ENCODE measurements at regions not wholly inside any gene's neighbourhood (a gene's known extent, or its start where the extent isn't known, plus 50 kb on each side); places are given as distances from the start of the nearest gene placed in this dataset.

- H3K4me3 ChIP-seq (ENCODE audit: low read length), result no peak overlapping the region
- no peak for DNase-seq (ENCODE audit: low read depth, low spot score)
Observed at GRCh38 chr14:28493516-28493915, 273.1 kb upstream of the FOXG1 start.

- H3K4me3 ChIP-seq (ENCODE audit: low read length), result no peak overlapping the region
- no peak for DNase-seq (ENCODE audit: low read depth, low spot score)
Observed at GRCh38 chr14:28494196-28494595, 272.4 kb upstream of the FOXG1 start.

GRCh38 chr14:28496364-28496763, 270.2 kb upstream of the FOXG1 start:
- DNase-seq (ENCODE audit: low read depth, low spot score), result no peak
- no peak overlapping the region for H3K4me3 ChIP-seq (ENCODE audit: low read length)

GRCh38 chr14:28502517-28502916, 264.1 kb upstream of the FOXG1 start:
- H3K4me3 ChIP-seq (ENCODE audit: low read length), result no peak overlapping the region
- no peak for DNase-seq (ENCODE audit: low read depth, low spot score)

GRCh38 chr14:28515571-28515970, 251.0 kb upstream of the FOXG1 start:
- DNase-seq (ENCODE audit: low read depth, low spot score), result no peak
- H3K4me3 ChIP-seq (ENCODE audit: low read length), result no peak overlapping the region

GRCh38 chr14:28536889-28537288, 229.7 kb upstream of the FOXG1 start:
- no peak overlapping the region for H3K4me3 ChIP-seq (ENCODE audit: low read length)
- DNase-seq (ENCODE audit: low read depth, low spot score), result no peak

GRCh38 chr14:28542040-28542439, 224.5 kb upstream of the FOXG1 start:
- DNase-seq (ENCODE audit: low read depth, low spot score), result no peak
- no peak overlapping the region for H3K4me3 ChIP-seq (ENCODE audit: low read length)

GRCh38 chr14:28565345-28565744, 201.2 kb upstream of the FOXG1 start:
- H3K4me3 ChIP-seq (ENCODE audit: low read length), result no peak overlapping the region
- DNase-seq (ENCODE audit: low read depth, low spot score), result no peak

GRCh38 chr14:28570391-28570790, 196.2 kb upstream of the FOXG1 start:
- DNase-seq (ENCODE audit: low read depth, low spot score), result no peak
- H3K4me3 ChIP-seq (ENCODE audit: low read length), result no peak overlapping the region

GRCh38 chr14:28571636-28572035, 195.0 kb upstream of the FOXG1 start:
- no peak overlapping the region for H3K4me3 ChIP-seq (ENCODE audit: low read length)
- DNase-seq (ENCODE audit: low read depth, low spot score), result no peak

- no peak overlapping the region for H3K4me3 ChIP-seq (ENCODE audit: low read length)
- no peak for DNase-seq (ENCODE audit: low read depth, low spot score)
Observed at GRCh38 chr14:28576523-28576922, 190.1 kb upstream of the FOXG1 start.

- no peak overlapping the region for H3K4me3 ChIP-seq (ENCODE audit: low read length)
- no peak for DNase-seq (ENCODE audit: low read depth, low spot score)
Observed at GRCh38 chr14:28577187-28577586, 189.4 kb upstream of the FOXG1 start.

GRCh38 chr14:28577711-28578131, 188.9 kb upstream of the FOXG1 start:
- no peak overlapping the region for H3K4me3 ChIP-seq (ENCODE audit: low read length)
- DNase-seq (ENCODE audit: low read depth, low spot score), result no peak

- no peak for DNase-seq (ENCODE audit: low read depth, low spot score)
- H3K4me3 ChIP-seq (ENCODE audit: low read length), result no peak overlapping the region
Observed at GRCh38 chr14:28584951-28585350, 181.6 kb upstream of the FOXG1 start.

GRCh38 chr14:28589792-28590191, 176.8 kb upstream of the FOXG1 start:
- H3K4me3 ChIP-seq (ENCODE audit: low read length), result no peak overlapping the region
- no peak for DNase-seq (ENCODE audit: low read depth, low spot score)

- no peak for DNase-seq (ENCODE audit: low read depth, low spot score)
- H3K4me3 ChIP-seq (ENCODE audit: low read length), result no peak overlapping the region
Observed at GRCh38 chr14:28596391-28596790, 170.2 kb upstream of the FOXG1 start.

- DNase-seq (ENCODE audit: low read depth, low spot score), result no peak
Observed at GRCh38 chr14:28599191-28599590, 167.4 kb upstream of the FOXG1 start.

GRCh38 chr14:28599605-28600004, 167.0 kb upstream of the FOXG1 start:
- H3K4me3 ChIP-seq (ENCODE audit: low read length), result no peak overlapping the region

More at GRCh38 chr14:28599191-28599590, 167.4 kb upstream of the FOXG1 start:
- no peak overlapping the region for H3K4me3 ChIP-seq (ENCODE audit: low read length)

GRCh38 chr14:28603606-28604005, 163.0 kb upstream of the FOXG1 start:
- no peak for DNase-seq (ENCODE audit: low read depth, low spot score)

More at GRCh38 chr14:28599605-28600004, 167.0 kb upstream of the FOXG1 start:
- no peak for DNase-seq (ENCODE audit: low read depth, low spot score)

GRCh38 chr14:28607661-28608060, 158.9 kb upstream of the FOXG1 start:
- H3K4me3 ChIP-seq (ENCODE audit: low read length), result no peak overlapping the region
- DNase-seq (ENCODE audit: low read depth, low spot score), result no peak

More at GRCh38 chr14:28603606-28604005, 163.0 kb upstream of the FOXG1 start:
- H3K4me3 ChIP-seq (ENCODE audit: low read length), result no peak overlapping the region

- no peak for DNase-seq (ENCODE audit: low read depth, low spot score)
Observed at GRCh38 chr14:28608443-28608842, 158.1 kb upstream of the FOXG1 start.

More at GRCh38 chr14:28608443-28608842, 158.1 kb upstream of the FOXG1 start:
- no peak overlapping the region for H3K4me3 ChIP-seq (ENCODE audit: low read length)
